HEK293 (cell line): ENCODE measurements at regions not wholly inside any gene's neighbourhood (a gene's known extent, or its start where the extent isn't known, plus 50 kb on each side); places are given as distances from the start of the nearest gene placed in this dataset.

Experiments
- CTCF ChIP-seq: fragments of 450-650 bp; formaldehyde crosslinking; IDR thresholded peaks from 2 replicates; pipeline ENCODE4 v1.5.1; 2016; ENCODE audit warnings: missing biosample characterization, missing genetic modification characterization
- PRDM10 ChIP-seq: fragments of 450-650 bp; formaldehyde crosslinking; IDR thresholded peaks from 2 replicates; pipeline ENCODE4 v1.5.1; 2016; ENCODE audit warnings: missing biosample characterization, missing genetic modification characterization
- YY1 ChIP-seq: fragments of 450-650 bp; formaldehyde crosslinking; IDR thresholded peaks from 2 replicates; pipeline ENCODE4 v1.5.1; 2018; ENCODE audit warnings: missing biosample characterization, missing genetic modification characterization
- ZFP37 ChIP-seq: fragments of 450-650 bp; formaldehyde crosslinking; IDR thresholded peaks from 2 replicates; pipeline ENCODE4 v1.5.1; 2016; ENCODE audit warnings: missing biosample characterization, missing genetic modification characterization
- ZNF239 ChIP-seq: fragments of 450-650 bp; formaldehyde crosslinking; IDR thresholded peaks from 2 replicates; pipeline ENCODE4 v1.5.1; 2016; ENCODE audit warnings: missing biosample characterization, missing genetic modification characterization
- ZNF311 ChIP-seq: fragments of 450-650 bp; formaldehyde crosslinking; IDR thresholded peaks from 2 replicates; pipeline ENCODE4 v1.5.1; 2017; ENCODE audit warnings: missing biosample characterization, missing genetic modification characterization, borderline replicate concordance
- ZNF658 ChIP-seq: fragments of 450-650 bp; formaldehyde crosslinking; IDR thresholded peaks from 2 replicates; pipeline ENCODE4; 2016; ENCODE audit warnings: missing biosample characterization, missing genetic modification characterization

- TF ChIP-seq CTCF (tag by site-specific recombination) (no peak), PRDM10 (no peak), YY1 (no peak), ZNF311 (tag by site-specific recombination) (no peak), ZFP37 (tag by site-specific recombination) (no peak), ZNF239 (no peak), ZNF658 (tag by site-specific recombination) (no peak)
These were observed 495.0 kb upstream of the SLIT2 start for GRCh38 chr4:19756661-19757060.
